Testis (tissue), 2 donors: ENCODE measurements at regions not wholly inside any gene's neighbourhood (a gene's known extent, or its start where the extent isn't known, plus 50 kb on each side); places are given as distances from the start of the nearest gene placed in this dataset.

Experiments
- DNase-seq: peaks from one replicate; pipeline ENCODE4 v3.0.0-alpha.2; 2019
- H3K27ac ChIP-seq, 2 donors: fragments of 200-600 bp; sonication (generic); one replicate each; pipeline ENCODE4 v1.5.1; 2019
- H3K27me3 ChIP-seq: fragments of 200-600 bp; sonication (generic); one replicate; pipeline ENCODE4 v1.5.1; 2019
- H3K36me3 ChIP-seq: fragments of 200-600 bp; sonication (generic); one replicate; pipeline ENCODE4 v1.5.1; 2017; ENCODE audit warnings: low read depth; ENCODE audit errors: missing control alignments
- H3K4me1 ChIP-seq: fragments of 200-600 bp; sonication (generic); one replicate; pipeline ENCODE4 v1.5.1; 2019
- H3K4me3 ChIP-seq, 2 donors: fragments of 200-600 bp; sonication (generic); one replicate each; pipeline ENCODE4 v1.5.1; 2017 to 2019
- H3K9me3 ChIP-seq: fragments of 200-600 bp; sonication (generic); one replicate; pipeline ENCODE4 v1.5.1; 2017
- CTCF ChIP-seq, 3 experiments: fragments of 450-650 bp in 2 of 3; fragments of 200-600 bp in 1 of 3; sonication (generic) in 1 of 3; IDR thresholded peaks; one replicate each; pipeline ENCODE4 v1.5.1; 2016 to 2019; ENCODE audit warnings: antibody characterized with exemption in 3 of 3, mild to moderate bottlenecking in 2 of 3, moderate library complexity in 1 of 3
- POLR2A ChIP-seq: fragments of 450-650 bp; IDR thresholded peaks from one replicate; pipeline ENCODE4 v1.6.1; 2017; ENCODE audit warnings: antibody characterized with exemption, mild to moderate bottlenecking, moderate library complexity
- WGBS, 2 donors: methylation state at CpG; one replicate each; pipeline ENCODE4 v1.1.5; 2018; 5-methylcytosine and 5-hydroxymethylcytosine counted together
- intact Hi-C: fragments of 100-400 bp; cut with DNase I; formaldehyde crosslinking; loops from one replicate; pipeline ENCODE4 v1.15.1; 2023; ENCODE audit warnings: low total_unique reads

- Histone ChIP-seq H3K27me3 (no peaks in the 10 kb centered on the region), H3K36me3 (no peaks in the 10 kb centered on the region), H3K4me3 (no peak overlapping the region), H3K27ac (no peak overlapping the region), H3K4me1 (no peaks in the 10 kb centered on the region), H3K9me3 (no peaks in the 10 kb centered on the region)
- WGBS, 2 donors: 76 to 78% methylated on average over 10 of the region's 10 CpGs
- intact Hi-C loops: no loop called here
- no peak for DNase-seq
- TF ChIP-seq CTCF (IDR thresholded peaks at IDR 0.05): no peak
- TF ChIP-seq POLR2A: no peak
Observed at GRCh38 chr10:8352171-8353075, 297.9 kb downstream of the GATA3 start.

GRCh38 chr10:8356283-8356682, 301.8 kb downstream of the GATA3 start:
- no peaks in the 10 kb centered on the region for H3K27me3 ChIP-seq
- no peak overlapping the region for H3K27ac ChIP-seq
- no peaks in the 10 kb centered on the region for H3K36me3 ChIP-seq
- WGBS, 2 donors: 93 to 95% methylated on average over 2 of the region's 2 CpGs
- no peaks in the 10 kb centered on the region for H3K9me3 ChIP-seq
- TF ChIP-seq POLR2A (no peak), CTCF (IDR thresholded peaks at IDR 0.05) (no peak)
- intact Hi-C loops: no loop called here
- no peaks in the 10 kb centered on the region for H3K4me1 ChIP-seq
- H3K4me3 ChIP-seq: no peak overlapping the region
- DNase-seq: no peak

- no peaks in the 10 kb centered on the region for H3K27me3 ChIP-seq
- H3K36me3 ChIP-seq: no peaks in the 10 kb centered on the region
- H3K4me1 ChIP-seq: no peaks in the 10 kb centered on the region
- WGBS, 2 donors: 95 to 98% methylated on average over 5 of the region's 5 CpGs
- intact Hi-C loops: no loop called here
- DNase-seq: no peak
- TF ChIP-seq CTCF (IDR thresholded peaks at IDR 0.05) (no peak), POLR2A (no peak)
- no peak overlapping the region for H3K4me3 ChIP-seq
- H3K27ac ChIP-seq: no peak overlapping the region
- H3K9me3 ChIP-seq: no peaks in the 10 kb centered on the region
Observed at GRCh38 chr10:8359467-8359866, 305.0 kb downstream of the GATA3 start.

DNA sequence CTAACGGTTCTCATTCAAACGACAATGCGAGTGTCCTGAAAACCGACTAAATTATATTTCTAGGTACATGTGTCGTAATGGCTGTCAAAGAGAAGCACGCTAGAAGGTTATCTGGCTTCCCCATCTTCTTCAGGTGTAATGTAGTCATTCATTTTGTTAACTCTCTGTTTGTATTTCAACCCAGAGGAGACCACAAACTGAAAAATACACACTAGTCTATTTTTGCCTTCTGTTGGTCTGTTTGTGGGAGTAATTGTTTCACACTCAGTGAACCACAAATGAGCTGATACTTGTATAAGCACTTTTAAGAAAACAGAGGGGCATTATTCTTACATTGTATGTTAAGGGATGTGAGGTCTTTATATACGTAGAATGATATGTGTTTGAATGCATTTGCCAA, 305.9 kb downstream of the GATA3 start:
- 89% methylated on average over 7 of the region's 7 CpGs for WGBS, 2 donors
- DNase-seq: no peak
- H3K4me3 ChIP-seq: no peak overlapping the region
- H3K27ac ChIP-seq: no peak overlapping the region
- intact Hi-C loops: no loop called here
- H3K27me3 ChIP-seq: no peaks in the 10 kb centered on the region
- no peaks in the 10 kb centered on the region for H3K4me1 ChIP-seq
- no peaks in the 10 kb centered on the region for H3K9me3 ChIP-seq
- no peaks in the 10 kb centered on the region for H3K36me3 ChIP-seq
- TF ChIP-seq POLR2A (no peak), CTCF (IDR thresholded peaks at IDR 0.05) (no peak)
